ENCODE measurements at regions not wholly inside any gene's neighbourhood (a gene's known extent, or its start where the extent isn't known, plus 50 kb on each side); places are given as distances from the start of the nearest gene placed in this dataset.

- Mint-ChIP-seq H3K27me3 (no peaks in the 10 kb centered on the region), H3K4me1 (no peaks in the 10 kb centered on the region), H3K4me3 (no peak overlapping the region), H3K27ac (no peak overlapping the region), H3K36me3 (ENCODE audit: low read depth) (no peaks in the 10 kb centered on the region), H3K9me3 (peaks cover 7% of the 10 kb centered on the region)
- DNase-seq = no peak
- CTCF ChIA-PET = no interaction called here
- POLR2A ChIA-PET = no interaction called here
These were observed 424.0 kb upstream of the FZD8 start for GRCh38 chr10:36066102-36066501.

- CTCF ChIA-PET = no interaction called here
- Mint-ChIP-seq H3K4me3 (no peak overlapping the region), H3K4me1 (no peaks in the 10 kb centered on the region), H3K27me3 (no peaks in the 10 kb centered on the region), H3K27ac (no peak overlapping the region), H3K36me3 (ENCODE audit: low read depth) (no peaks in the 10 kb centered on the region), H3K9me3 (peaks cover 12% of the 10 kb centered on the region)
- no peak for DNase-seq
- POLR2A ChIA-PET = no interaction called here
These were observed 421.3 kb upstream of the FZD8 start for GRCh38 chr10:36063396-36063795.

GRCh38 chr10:36057731-36058130, 415.6 kb upstream of the FZD8 start:
- H3K36me3 Mint-ChIP-seq (ENCODE audit: low read depth) = no peaks in the 10 kb centered on the region
- H3K9me3 Mint-ChIP-seq = peaks cover 8% of the 10 kb centered on the region
- no peak for DNase-seq
- POLR2A ChIA-PET = no interaction called here
- no peaks in the 10 kb centered on the region for H3K4me1 Mint-ChIP-seq
- no peak overlapping the region for H3K27ac Mint-ChIP-seq
- no peaks in the 10 kb centered on the region for H3K27me3 Mint-ChIP-seq
- CTCF ChIA-PET = no interaction called here
- H3K4me3 Mint-ChIP-seq = no peak overlapping the region

DNA sequence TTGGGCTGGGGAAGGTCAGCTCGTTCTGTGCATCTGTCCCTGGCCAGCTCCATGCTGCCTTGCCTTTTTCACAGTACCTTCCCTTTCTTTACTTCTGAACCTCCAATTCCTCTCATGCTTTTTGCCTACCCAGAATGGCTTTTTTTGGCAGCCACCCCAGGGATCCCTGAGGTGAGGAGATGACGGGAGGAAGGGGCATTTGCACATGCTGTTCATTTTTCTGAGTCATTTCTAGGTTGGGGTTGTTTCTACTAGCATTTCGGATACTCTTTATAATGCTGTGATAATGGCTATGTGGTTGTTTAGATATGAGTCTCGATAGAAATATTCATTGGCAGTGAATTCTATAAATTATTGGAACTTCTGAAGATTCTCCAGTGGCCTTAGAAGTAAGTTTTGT, 415.1 kb upstream of the FZD8 start:
- H3K4me1 Mint-ChIP-seq = no peaks in the 10 kb centered on the region
- ChIA-PET POLR2A (no interaction called here), CTCF (no interaction called here)
- no peak overlapping the region for H3K4me3 Mint-ChIP-seq
- no peak for DNase-seq
- H3K36me3 Mint-ChIP-seq (ENCODE audit: low read depth) = no peaks in the 10 kb centered on the region
- peaks cover 8% of the 10 kb centered on the region for H3K9me3 Mint-ChIP-seq
- H3K27me3 Mint-ChIP-seq = no peaks in the 10 kb centered on the region
- no peak overlapping the region for H3K27ac Mint-ChIP-seq

GRCh38 chr10:36053775-36054174, 411.7 kb upstream of the FZD8 start:
- CTCF ChIA-PET = no interaction called here

GRCh38 chr10:36053271-36053670, 411.2 kb upstream of the FZD8 start:
- ChIA-PET CTCF (no interaction called here), POLR2A (no interaction called here)
- Mint-ChIP-seq H3K36me3 (ENCODE audit: low read depth) (no peaks in the 10 kb centered on the region), H3K27me3 (no peaks in the 10 kb centered on the region), H3K4me3 (no peak overlapping the region), H3K4me1 (no peaks in the 10 kb centered on the region), H3K9me3 (peaks cover 4% of the 10 kb centered on the region), H3K27ac (no peak overlapping the region)
- DNase-seq = no peak

More at GRCh38 chr10:36053775-36054174, 411.7 kb upstream of the FZD8 start:
- Mint-ChIP-seq H3K27me3 (no peaks in the 10 kb centered on the region), H3K36me3 (ENCODE audit: low read depth) (no peaks in the 10 kb centered on the region), H3K4me3 (no peak overlapping the region), H3K9me3 (peaks cover 4% of the 10 kb centered on the region), H3K27ac (no peak overlapping the region), H3K4me1 (no peaks in the 10 kb centered on the region)
- POLR2A ChIA-PET = no interaction called here
- no peak for DNase-seq

DNA sequence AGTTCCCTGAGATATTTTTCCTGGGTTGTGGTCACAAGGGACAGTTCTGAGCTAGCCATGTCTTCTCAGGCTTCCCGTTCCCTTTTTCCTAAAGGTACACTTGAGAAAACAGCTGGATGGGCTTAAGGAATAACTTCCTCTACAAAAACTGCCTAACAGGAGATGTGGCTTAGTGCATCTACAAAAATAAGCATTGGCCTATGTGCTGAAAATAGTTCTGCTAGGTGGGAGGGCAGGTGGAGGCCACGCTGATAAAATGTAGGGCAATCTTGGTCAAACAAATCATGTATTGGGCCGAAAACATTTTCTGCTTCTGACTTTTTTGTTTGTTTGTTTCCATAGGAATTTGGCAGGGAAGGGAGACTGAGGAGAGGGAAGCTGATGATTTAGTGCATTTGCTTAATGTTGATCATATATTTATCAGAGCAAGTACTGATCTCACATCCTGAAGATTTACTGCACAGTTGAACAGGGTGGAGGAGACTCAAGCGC, 409.4 kb upstream of the FZD8 start:
- Mint-ChIP-seq H3K27ac (no peak overlapping the region), H3K4me1 (no peaks in the 10 kb centered on the region), H3K4me3 (no peak overlapping the region), H3K9me3 (peaks cover 4% of the 10 kb centered on the region), H3K36me3 (ENCODE audit: low read depth) (no peaks in the 10 kb centered on the region), H3K27me3 (no peaks in the 10 kb centered on the region)
- CTCF ChIA-PET = no interaction called here
- POLR2A ChIA-PET = no interaction called here
- DNase-seq = no peak

DNA sequence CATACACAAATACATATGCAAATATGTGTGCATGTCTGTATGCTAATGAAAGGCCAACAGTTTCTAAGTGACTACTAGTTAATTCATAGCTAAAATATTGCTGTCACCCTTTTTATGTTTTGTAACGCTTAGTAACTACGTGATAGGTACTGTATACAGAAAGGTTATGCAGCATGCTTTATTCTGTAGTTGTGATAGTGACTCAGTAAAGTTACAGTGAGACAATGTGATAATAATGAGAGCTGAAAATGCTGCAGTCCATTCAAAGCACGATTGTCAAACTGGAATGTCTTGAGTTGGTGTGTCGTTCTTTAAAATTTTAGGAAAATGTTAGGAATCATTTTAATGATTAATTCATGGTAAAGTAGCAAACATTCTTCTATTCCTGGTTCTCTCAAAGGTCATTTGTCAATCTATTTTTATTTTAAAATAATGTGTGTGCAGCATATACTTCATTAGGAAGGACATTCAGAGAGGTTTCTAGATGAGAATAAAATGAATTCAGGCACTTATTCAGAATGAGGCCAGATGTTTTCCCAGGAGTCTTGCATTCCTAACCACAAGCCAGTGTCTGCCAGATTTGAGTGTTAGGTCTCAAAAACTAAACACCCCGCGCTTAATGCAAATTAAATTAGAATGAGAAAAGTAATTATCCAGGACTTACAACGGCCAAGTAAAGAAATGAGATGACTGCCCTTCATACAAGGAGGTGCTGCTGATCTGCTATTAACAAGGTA, 408.8 kb upstream of the FZD8 start:
- no peak for DNase-seq
- peaks cover 4% of the 10 kb centered on the region for H3K9me3 Mint-ChIP-seq
- H3K36me3 Mint-ChIP-seq (ENCODE audit: low read depth) = no peaks in the 10 kb centered on the region
- CTCF ChIA-PET = no interaction called here
- H3K27me3 Mint-ChIP-seq = no peaks in the 10 kb centered on the region
- H3K27ac Mint-ChIP-seq = no peak overlapping the region
- no peaks in the 10 kb centered on the region for H3K4me1 Mint-ChIP-seq
- POLR2A ChIA-PET = no interaction called here
- H3K4me3 Mint-ChIP-seq = no peak overlapping the region

DNA sequence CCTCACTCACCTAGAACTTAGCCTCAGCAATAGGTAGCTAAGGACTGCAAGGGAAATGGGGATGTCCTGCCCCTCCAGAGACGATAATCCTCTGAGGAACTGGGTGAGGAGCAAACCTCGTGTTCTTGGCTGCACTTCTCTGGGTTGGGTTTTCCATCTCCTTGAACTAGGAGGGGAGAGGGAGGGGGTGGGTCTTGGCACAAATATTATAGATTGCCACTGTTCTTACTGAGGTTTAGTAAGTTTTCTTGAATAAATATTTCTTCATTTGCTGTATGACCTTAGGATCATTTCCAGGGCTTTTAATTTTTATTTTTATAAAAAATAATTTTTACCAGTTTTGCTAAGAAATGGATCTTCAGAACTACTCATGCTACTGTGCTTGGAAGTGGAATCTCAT, 406.7 kb upstream of the FZD8 start:
- ChIA-PET CTCF (no interaction called here), POLR2A (no interaction called here)
- Mint-ChIP-seq H3K27me3 (no peaks in the 10 kb centered on the region), H3K4me1 (no peaks in the 10 kb centered on the region), H3K4me3 (no peak overlapping the region), H3K27ac (no peak overlapping the region), H3K9me3 (no peaks in the 10 kb centered on the region), H3K36me3 (ENCODE audit: low read depth) (no peaks in the 10 kb centered on the region)
- no peak for DNase-seq

DNA sequence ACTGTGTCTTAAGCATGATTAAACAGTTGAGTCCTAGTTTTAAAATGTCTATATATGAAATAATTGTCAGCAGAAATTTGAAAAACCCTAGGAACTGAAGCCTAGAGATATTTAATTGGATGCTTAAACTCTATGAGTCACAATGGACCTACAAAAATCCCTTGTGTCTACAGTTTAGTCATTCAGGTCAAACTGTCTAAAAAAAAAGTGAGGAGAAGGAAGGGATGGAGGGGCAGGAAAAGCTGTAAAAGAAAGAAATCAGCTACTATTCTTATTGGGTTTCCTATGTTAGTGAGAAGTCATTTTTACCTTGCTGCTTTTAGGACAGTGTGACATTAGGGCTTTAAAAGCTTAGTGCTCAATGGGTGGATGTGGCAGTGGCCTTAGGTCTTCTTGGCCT, 406.1 kb upstream of the FZD8 start:
- no peak overlapping the region for H3K4me3 Mint-ChIP-seq
- no peaks in the 10 kb centered on the region for H3K27me3 Mint-ChIP-seq
- ChIA-PET CTCF (no interaction called here), POLR2A (no interaction called here)
- no peak for DNase-seq
- H3K36me3 Mint-ChIP-seq (ENCODE audit: low read depth) = no peaks in the 10 kb centered on the region
- no peaks in the 10 kb centered on the region for H3K9me3 Mint-ChIP-seq
- H3K4me1 Mint-ChIP-seq = no peaks in the 10 kb centered on the region
- H3K27ac Mint-ChIP-seq = no peak overlapping the region

GRCh38 chr10:36042135-36042534, 400.0 kb upstream of the FZD8 start:
- ChIA-PET POLR2A (no interaction called here), CTCF (no interaction called here)
- no peaks in the 10 kb centered on the region for H3K27me3 Mint-ChIP-seq
- no peak overlapping the region for H3K4me3 Mint-ChIP-seq
- no peaks in the 10 kb centered on the region for H3K9me3 Mint-ChIP-seq
- H3K27ac Mint-ChIP-seq = no peak overlapping the region
- no peaks in the 10 kb centered on the region for H3K4me1 Mint-ChIP-seq
- H3K36me3 Mint-ChIP-seq (ENCODE audit: low read depth) = no peaks in the 10 kb centered on the region
- no peak for DNase-seq

DNA sequence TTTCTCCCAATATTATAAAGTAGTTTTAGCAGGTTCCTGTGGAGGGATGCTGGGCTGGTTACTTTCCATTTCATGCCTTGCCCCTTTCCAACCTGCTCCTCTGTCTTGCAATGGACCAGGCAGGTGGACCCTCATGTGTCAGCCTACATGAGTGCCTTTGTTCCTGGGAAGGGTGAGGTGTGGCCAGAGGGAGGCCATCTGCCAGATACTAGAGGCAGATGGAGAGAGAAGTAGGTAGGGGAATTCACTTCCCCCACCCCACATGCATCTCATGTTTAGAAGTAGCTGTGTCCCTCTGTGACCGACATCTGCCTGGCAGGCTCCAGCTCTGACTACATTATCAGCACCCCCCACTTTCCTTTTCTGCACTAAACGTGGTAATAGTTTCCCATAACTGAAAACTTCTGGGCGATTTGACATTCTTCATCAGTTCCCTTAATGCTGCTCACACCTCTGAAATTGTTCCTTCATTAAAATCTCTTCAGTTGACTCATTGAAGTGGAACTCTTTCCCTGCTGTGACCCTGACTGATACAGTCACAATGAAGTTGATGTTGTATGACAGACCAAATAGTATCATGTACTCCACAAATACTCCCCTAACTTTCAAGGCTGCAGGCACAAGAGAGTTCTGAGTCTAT, 396.3 kb upstream of the FZD8 start:
- ChIA-PET POLR2A (no interaction called here), CTCF (no interaction called here)
- DNase-seq = no peak

GRCh38 chr10:36036137-36036536, 394.0 kb upstream of the FZD8 start:
- POLR2A ChIA-PET = no interaction called here
- DNase-seq = no peak
- no peaks in the 10 kb centered on the region for H3K36me3 Mint-ChIP-seq (ENCODE audit: low read depth)
- H3K27ac Mint-ChIP-seq = no peak overlapping the region
- H3K9me3 Mint-ChIP-seq = no peaks in the 10 kb centered on the region
- no peaks in the 10 kb centered on the region for H3K27me3 Mint-ChIP-seq
- H3K4me1 Mint-ChIP-seq = no peaks in the 10 kb centered on the region
- H3K4me3 Mint-ChIP-seq = no peak overlapping the region
- CTCF ChIA-PET = no interaction called here

More for the DNA sequence above, 396.3 kb upstream of the FZD8 start:
- H3K27ac Mint-ChIP-seq = no peak overlapping the region
- H3K36me3 Mint-ChIP-seq (ENCODE audit: low read depth) = no peaks in the 10 kb centered on the region
- no peaks in the 10 kb centered on the region for H3K27me3 Mint-ChIP-seq
- H3K4me1 Mint-ChIP-seq = no peaks in the 10 kb centered on the region
- no peak overlapping the region for H3K4me3 Mint-ChIP-seq
- no peaks in the 10 kb centered on the region for H3K9me3 Mint-ChIP-seq

- H3K4me3 Mint-ChIP-seq = no peak overlapping the region
- H3K4me1 Mint-ChIP-seq = no peaks in the 10 kb centered on the region
- ChIA-PET POLR2A (no interaction called here), CTCF (no interaction called here)
- no peak overlapping the region for H3K27ac Mint-ChIP-seq
- H3K27me3 Mint-ChIP-seq = no peaks in the 10 kb centered on the region
- no peak for DNase-seq
- no peaks in the 10 kb centered on the region for H3K36me3 Mint-ChIP-seq (ENCODE audit: low read depth)
- H3K9me3 Mint-ChIP-seq = no peaks in the 10 kb centered on the region
These were observed 391.7 kb upstream of the FZD8 start for GRCh38 chr10:36033808-36034207.

Measured in activated CD4-positive, alpha-beta T cell treated with anti-CD3 and anti-CD28 coated beads, Interleukin-2, amount 10 ng/mL, durations not matched to agents 7 days and 5 days (primary cell).